HG02884 (cell line): ENCODE measurements at regions not wholly inside any gene's neighbourhood (a gene's known extent, or its start where the extent isn't known, plus 50 kb on each side); places are given as distances from the start of the nearest gene placed in this dataset.

Experiments used
- ATAC-seq: cut with Tn5 transposase; IDR thresholded peaks from one replicate; pipeline ENCODE4 v1.9.1; 2021; ENCODE audit warnings: mild to moderate bottlenecking, moderate library complexity; ENCODE audit not compliant: unreplicated experiment

DNA sequence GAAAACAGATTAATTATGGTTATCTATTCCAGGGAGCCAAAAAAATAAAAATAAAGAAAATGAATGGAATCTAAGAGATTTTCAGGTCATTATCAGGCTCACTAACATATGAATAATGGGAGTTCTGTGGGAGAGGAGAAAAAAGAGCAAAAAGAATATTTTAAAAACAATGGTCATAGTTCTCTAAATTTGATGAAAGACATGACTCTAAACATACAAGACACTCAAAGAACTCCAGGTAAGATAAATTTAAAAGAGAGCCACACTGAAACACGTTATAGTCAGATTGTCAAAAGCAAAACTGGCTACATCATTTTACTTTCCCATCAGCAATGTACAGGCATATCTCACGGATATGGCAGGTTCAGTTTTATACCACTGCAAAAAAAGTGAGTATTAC is 520.0 kb downstream of the ANKRD50 start:
- no peak for ATAC-seq

DNA sequence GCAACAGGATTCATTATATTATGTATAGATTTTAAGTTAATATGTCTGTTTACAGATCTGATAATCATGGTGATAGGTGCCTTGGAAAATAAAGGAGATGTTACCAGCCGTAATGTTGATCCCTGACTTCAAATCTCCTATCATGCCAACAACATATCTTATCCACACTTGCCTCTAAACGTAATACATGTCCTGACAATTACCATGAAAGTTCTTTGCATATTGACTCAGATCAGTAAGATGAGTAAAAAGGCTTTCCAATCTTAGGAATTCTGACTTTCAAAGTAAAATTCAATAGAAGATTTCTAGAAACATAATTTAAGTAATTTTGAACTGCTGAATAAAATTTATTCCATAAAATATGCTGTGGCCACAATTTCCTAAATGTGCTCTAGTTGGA is 513.3 kb downstream of the ANKRD50 start:
- no peak for ATAC-seq

DNA sequence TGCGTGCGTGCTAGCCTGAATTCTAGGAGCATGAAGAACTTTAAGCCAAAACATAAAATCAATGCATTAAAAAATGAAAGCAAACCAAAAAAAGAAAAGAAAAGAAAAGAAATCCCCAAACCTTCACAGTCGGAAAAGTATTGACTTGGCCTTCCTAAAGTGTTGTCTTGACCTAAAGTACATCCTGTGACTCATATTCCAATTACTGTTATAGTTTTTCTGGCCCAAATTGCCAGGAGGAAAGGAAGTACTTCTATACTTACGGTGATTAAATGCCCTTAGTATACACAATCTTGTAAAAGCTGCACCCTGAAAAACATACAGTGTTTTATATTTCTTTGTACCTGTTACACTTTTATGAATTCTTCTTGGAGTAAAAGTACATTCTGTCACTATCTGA is 512.8 kb downstream of the ANKRD50 start:
- ATAC-seq: no peak

DNA sequence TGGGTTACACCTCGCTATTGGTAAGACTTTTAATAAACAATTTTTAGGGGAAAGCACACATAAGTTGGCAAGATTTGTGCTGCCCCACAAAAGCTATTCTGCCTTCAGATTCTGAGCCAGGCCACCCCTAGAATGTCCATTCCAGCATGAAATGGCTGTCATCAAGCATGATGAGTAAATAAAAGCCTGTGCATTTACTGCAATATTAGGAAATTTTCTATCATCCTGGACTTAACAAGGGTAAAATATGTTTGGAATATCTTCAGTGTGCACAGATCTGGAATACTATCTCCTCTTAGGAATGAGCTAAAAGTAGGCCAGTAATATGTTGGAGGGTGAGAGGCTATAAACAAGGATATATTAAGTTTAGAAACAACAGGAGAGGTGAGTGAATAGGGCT is 510.9 kb downstream of the ANKRD50 start:
- no peak for ATAC-seq

DNA sequence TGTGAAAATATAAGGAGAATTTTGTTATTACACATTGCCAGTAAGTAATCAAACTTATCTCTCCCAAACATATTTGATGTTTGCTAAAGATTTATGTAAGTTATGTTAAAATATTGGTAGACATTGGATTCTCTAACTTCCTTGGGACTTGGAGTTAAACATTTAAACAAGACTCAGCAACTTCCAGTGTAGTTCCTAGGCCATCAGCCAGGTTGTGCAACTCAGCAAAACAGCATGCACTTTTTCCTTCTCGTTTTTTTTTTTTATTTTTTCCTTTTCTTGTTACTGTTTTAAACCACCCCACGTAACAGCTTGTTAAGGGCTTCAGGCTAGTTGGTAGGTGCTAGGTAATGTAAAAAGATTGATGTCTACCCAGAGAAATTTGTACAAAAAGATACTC is 510.4 kb downstream of the ANKRD50 start:
- no peak for ATAC-seq

DNA sequence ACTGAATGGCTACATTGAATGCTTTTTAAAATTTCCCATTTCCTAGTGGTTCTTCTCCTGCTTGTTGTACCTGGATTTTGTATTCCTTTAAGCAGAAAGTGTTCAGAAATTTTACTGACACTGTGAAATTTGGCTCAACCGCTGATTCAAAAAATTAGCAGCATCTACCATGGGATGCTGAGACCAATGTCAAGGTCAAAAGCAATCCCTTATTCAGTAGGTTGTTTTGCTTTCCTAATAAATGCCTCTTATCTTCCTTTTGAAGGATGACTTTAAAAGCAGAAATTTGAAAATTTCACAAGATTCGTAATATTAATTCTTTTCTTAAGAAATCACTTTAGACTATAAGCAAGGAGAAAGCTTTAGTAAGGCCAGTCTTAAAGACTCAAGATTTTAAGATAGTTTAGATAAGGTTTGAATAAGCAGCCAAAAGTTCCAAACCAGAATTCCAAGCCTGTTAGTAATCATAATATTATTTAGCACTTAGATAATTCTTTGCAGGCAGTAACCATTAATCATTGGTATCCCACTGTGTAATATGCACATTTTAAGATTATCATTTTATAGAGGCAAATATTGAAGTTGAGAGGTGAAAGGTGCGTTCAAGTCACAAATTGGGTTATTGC is 508.8 kb downstream of the ANKRD50 start:
- ATAC-seq: no peak

DNA sequence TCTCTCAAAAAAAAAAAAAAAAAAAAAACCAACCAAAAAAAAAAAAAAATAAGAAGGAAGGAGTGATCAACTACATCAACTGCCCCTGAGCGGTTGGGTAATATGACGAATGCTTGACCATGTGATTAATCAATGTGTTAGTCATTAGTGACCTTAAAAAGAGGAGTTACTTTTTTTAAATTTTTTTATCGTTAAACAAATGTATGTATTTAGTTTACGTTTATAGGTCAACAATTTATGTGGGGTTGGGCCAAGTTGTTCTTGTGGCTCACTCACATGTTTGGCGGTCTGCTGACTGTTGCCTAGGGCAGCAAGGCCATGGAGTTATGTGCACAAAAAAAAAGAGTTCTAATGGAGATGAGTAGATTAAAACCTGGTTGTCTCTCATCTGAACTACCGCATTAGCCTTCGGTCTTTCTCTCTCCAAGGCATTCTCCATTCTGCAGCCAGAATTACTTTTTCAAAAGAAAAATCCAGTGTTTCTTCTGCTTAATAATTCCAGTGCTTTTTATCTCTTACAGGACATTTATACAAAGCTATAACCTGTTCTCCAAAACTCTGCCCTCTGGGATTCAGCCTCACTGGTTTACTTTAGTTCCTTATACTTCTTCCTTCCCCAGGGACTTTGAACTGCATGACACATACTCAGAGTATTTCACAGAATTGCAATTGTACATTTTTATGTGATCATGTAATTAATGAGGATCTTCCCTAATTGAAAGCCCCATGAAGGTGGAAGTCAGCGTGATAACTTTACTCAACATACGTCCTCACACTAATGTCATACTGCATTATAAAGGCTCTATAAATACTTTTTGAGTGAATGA is 505.5 kb downstream of the ANKRD50 start:
- ATAC-seq: no peak

DNA sequence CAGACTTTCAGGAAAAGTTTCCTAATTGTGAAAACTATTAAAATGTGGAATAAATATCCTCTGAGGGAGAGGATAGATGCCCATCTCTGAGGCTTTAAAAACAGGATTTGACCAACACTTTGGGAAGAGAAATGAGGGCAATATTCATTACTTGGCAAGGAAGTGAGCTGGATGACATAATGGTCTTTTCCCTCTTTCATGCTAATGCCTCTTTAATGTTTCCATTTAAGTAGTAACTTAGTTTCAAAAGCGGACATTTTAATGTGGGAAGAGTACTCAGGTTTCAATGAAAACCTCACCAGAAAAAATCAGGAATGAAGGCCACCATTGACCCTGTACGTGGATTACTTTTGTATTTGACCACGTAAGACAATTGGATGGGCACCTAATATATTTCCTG is 503.3 kb downstream of the ANKRD50 start:
- ATAC-seq: no peak

DNA sequence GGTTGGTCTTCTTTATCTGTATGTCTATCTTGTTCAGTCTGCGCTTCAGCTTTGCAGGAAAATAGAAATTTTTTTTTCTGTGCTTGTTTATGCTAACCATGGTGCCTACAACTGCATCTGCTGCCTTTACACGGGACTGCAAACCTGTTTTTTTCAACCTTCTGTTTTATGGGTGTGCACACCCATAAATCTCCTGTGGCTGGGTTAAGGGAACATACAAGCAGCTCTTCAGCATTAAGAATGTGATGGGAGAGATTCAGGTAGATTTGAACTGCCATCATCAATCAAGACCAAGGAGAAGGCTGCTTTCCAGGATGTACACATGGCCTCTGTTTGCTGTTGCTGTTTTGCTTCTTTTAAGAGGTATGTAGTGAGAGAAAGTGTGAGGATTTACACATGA is 502.9 kb downstream of the ANKRD50 start:
- ATAC-seq: no peak

DNA sequence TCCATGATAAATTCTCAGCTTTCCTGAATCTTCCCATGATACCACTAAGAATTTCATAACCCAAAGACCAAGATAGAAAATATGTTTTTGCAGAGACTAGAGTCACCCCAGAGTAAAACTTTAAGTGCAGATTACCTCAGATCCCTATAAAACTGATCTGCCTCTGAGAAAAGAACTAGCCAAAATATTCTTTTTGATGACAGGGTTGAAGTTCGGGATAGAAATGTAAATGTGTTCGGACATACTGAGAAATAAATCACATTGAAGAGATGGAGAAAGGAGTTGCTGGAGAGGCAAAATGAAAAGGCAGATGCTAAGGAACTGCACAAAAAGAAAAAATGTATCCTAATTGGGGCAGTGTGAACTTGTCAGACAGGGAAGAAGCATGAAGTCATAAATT is 501.8 kb downstream of the ANKRD50 start:
- ATAC-seq: no peak

DNA sequence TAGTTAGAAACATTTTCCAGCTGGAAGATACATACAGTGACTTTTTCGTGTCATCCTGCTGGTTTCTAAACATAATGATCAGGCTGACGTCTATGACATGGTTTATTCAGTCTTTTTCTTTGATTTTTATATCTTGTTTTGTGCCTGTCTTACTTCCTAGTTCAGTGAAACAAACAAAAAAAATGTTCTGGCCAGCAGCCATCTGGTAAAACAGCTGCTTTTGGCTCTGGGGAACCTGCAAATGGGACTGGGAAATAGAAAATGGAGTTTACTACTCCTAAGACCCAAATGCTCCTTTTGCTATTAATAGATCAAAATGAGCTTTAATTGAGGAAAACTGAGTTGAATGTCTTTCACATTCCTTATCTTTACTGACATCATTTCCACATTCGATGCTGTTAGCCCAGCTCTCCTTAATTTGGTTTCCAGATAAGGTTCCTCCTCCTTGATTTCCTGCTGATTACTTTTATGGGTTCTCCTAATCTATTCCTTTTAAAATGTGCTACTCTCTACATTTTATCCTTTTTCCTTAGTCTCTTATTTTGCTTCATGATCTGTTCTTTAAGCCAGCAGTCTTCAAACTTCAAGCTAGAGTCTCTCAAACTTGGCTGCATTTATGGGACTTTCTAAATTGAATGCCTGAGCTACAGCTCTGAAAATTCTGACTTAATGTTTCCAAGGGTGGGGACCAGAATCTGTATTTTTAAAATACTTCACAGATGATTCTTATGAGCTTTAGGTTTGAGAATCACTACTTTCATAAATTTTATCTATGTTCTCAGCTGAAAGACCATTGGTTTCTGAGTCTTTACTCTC is 499.5 kb downstream of the ANKRD50 start:
- no peak for ATAC-seq

DNA sequence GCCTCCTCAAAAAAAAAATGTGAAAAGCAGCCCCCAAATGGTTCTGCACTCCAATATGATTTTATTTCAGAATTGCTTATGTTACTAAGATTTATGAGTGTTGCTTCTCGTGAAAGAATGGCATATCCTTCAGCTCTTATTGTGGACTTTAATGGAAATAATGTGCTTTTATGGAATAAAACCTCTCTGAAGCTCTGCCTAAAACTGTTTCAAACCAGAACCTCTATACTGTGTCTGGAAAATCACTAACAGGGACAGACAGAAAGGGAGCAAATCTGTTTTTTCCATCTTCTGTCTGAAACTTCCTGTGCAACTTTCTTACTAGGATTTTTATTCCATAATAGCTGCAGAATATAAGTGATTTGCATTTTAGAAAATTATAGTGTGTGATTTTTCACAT is 493.1 kb downstream of the ANKRD50 start:
- ATAC-seq: no peak

DNA sequence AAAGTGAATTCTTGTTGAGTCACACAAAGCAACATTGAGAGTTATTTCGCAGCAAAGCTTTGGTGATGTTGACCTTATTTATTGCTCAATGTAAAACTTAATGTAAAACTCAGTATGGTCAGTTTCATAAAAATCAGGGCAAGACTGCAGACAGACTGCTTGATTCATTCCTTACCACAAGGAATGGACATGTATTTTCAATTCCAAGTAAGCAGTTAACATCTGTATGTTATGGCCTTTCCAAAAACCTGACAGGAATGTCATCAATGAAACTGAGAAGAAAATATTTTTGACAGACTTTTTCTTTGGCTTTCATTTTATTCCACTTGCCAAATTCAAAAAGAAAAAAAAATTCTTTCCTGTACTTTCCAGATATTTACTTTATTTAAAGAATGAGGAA is 488.3 kb downstream of the ANKRD50 start:
- no peak for ATAC-seq

DNA sequence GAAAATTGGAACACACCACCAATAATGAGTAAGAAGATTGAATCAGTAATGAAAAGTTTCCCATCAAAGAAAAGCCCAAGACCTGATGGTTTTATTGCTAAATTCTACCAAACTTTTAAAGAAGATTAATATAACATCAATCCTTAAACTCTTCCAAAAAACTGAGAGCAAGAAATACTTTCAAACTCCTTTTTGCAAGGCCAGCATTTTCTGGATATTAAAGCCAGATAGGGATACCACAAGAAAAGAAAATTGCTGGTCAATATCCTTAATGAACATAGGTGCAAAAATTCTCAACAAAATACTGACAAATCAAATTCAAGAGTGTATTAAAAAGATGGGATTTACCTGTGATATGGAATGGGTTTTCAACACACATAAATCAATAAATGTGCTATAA is 484.6 kb downstream of the ANKRD50 start:
- ATAC-seq: no peak

DNA sequence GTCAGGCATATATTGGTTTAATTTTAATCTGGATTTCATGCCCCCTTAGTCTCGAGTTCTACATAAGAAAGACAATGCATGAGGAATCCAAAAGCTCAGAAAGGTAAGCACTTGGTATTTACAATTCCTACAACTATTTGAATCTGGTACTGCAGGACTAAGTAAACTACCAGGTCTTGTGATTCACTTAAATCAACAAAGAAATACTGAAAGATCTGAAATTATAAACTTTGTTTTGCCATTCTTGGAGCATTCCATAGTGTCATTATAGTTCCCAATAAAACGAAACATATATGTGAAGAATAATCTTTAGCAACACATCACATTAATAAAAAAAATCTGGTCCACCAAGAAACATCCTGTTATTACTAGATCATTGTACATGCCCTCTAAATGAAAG is 482.3 kb downstream of the ANKRD50 start:
- no peak for ATAC-seq

DNA sequence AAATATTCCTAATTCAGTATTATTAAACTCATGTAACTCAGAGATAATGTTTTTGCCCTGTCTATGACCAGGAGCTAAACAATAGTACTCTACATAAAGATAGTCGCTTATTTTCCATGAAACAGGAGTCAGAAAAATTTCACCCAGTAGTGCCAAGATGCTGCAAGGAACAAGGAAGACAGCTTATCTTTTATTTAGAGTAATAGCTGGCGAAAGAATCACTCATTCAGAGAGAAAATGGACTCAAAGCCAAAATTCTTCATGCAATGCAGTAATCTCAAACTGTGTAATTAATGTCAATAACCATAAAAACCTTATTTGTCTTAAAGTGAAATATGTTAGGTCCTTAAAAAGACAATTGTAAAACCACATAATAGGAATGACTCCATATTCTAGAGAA is 477.8 kb downstream of the ANKRD50 start:
- ATAC-seq: no peak

DNA sequence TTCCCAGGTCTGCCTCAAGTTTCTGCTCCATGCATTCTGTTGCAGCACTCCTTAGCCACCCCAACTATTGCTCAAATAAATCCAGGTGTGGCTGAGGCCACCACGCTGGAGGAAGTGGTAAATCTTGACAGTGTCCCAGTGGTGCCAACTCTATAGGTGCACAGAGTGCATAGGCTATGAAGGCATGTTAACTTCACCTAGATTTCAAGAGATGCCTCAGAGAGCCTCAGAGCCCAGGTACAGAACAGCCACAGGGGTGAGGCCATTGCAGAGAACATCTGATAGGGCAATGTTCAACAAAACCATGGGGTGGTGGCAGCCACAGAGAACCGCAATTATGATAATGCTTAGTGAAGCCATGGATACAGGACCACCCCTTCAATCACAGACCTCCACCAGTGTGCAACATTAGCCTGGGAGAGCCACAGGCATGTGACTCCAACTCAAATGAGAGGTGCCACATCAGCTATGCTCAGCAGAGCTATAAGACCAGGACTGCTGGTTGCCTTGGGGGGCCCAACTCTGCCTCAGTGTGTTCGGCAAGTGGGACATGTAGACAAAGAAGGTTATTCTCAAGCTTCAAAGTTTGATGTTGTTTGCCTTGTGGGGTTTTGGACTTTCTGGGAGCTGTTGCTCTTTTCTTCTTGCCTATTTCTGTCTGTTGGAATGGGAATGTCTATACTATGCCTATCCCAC is 468.7 kb downstream of the ANKRD50 start:
- no peak for ATAC-seq

DNA sequence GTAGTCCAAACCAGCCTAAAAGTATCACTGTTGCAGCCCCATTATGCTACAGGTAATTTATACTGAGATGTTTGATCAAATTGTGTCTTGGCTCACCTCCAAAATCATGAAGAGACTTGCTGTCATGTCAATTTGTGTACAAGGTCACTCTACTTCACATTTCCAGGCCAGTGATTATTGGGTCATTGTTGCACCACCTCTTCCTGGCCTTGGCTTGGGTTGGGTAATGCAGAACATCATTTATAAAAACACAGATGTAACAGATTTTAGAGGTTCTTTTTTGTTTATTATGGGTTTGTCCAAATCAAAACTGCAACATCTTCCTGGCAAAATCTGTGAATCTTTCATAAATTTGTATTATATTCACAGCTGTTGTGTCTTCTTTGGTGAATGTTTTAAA is 459.5 kb downstream of the ANKRD50 start:
- no peak for ATAC-seq

DNA sequence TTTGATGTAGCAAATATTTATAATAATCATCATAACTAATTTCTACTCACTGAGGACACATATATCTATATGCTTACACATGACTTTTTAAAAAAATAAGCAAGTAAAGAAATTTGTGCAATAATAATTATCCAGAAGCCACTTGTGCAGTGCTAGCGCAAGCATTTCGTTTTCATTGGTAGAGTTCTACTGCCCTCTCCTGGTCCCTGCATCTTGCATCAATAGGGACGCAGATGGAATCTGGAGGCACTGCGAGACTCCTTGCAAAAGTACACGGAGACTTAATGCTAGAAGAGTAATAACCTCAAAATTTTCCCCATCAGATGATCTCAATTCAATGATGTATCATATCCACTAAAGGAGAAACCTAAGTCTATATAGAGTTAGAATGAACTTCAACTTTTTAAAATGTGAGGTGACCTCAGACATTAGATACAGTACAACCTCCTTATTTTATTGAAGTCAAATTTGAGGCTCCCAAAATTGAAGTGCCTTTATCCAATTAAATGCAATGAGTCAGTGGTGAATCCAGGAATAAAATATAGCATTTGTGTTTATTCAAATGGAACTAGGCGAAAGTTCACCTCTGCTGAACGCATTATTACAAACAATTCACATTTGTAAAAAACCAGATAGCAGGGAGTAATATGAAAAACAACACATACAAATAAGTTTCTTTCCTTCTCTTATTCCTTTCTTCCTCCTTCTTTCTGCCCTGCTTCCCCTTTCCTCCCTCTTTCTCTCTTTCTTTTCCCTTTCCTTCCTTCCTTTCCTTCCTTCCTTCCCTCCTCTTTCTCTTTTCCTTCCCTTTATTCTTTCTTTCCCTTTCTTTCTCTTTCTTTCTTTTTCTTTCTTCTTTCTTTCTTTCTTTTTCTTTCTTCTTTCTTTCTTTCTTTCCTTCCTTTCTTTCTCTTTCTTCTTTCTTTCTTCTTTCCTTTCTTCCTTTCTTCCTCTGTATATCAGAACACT is 450.0 kb downstream of the ANKRD50 start:
- peak; percentile 92 for ATAC-seq

DNA sequence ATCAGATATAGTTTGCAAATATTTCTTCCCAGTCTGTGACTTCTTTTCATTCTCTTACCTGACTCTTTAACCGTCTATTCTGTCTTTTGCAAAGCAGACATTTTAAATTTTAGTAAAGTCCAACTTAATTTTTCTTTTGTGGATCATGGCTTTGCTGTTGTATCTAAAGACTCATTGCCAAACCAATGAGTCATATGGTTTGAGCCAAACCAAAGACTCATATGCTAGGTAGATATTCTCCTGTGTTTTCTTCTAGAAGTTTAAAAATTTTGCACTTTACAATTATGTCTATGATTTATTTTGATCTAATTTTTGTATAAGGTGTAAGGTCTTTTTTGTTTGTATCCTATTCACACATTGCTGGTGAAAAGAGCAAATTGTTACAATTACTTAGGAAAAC is 446.8 kb downstream of the ANKRD50 start:
- no peak for ATAC-seq
